PC-3 (cell line): ENCODE measurements at regions not wholly inside any gene's neighbourhood (a gene's known extent, or its start where the extent isn't known, plus 50 kb on each side); places are given as distances from the start of the nearest gene placed in this dataset.
"Not testable (repeated sequence)": the region's sequence is repeated elsewhere in the genome, so short reads cannot be mapped to it uniquely, and the experiment has no call there.

Source experiments
- ATAC-seq: fragments of 200-7000 bp; cut with Tn5 transposase; 2 replicates; pipeline ENCODE4 v1.9.1; 2020; ENCODE audit warnings: mild to moderate bottlenecking, moderate library complexity
- BruUV-seq: library from RNA; stranded (reverse); fragments of 400-500 nt; replicated peaks from 2 replicates; lab custom pipeline; 2021; lab: Mats Ljungman, UMichigan
- CTCF ChIA-PET: fragments of 300-600 bp; sonication (Branson Sonifier 250); formaldehyde crosslinking; loops from one replicate; lab custom pipeline; 2022; ENCODE audit warnings: antibody characterized with exemption; lab: Charles Lee
- POLR2A ChIA-PET: fragments of 300-600 bp; sonication (Branson Sonifier 250); formaldehyde crosslinking; loops from one replicate; lab custom pipeline; 2022; ENCODE audit warnings: antibody characterized with exemption; ENCODE audit not compliant: unreplicated experiment; lab: Charles Lee
- DNase-seq: peaks from one replicate; pipeline ENCODE4 v3.0.0-alpha.2; 2015
- H2AFZ ChIP-seq: fragments of 300-600 bp; sonication (generic); 2 replicates; pipeline ENCODE4 v1.6.0; 2016; ENCODE audit warnings: antibody characterized with exemption, low read length
- H3F3A ChIP-seq: fragments of 300-600 bp; sonication (generic); one replicate; pipeline ENCODE4 v1.6.0; 2017; ENCODE audit warnings: antibody characterized with exemption, low read length, control low read depth, mild to moderate bottlenecking; ENCODE audit not compliant: unreplicated experiment
- H3K27ac ChIP-seq: fragments of 300-600 bp; sonication (generic); 2 replicates; pipeline ENCODE4 v1.5.1; 2016; ENCODE audit warnings: mild to moderate bottlenecking, low read length
- H3K27me3 ChIP-seq: fragments of 300-600 bp; sonication (generic); 2 replicates; pipeline ENCODE4 v1.6.1; 2016; ENCODE audit warnings: low read length, mixed read lengths
- H3K36me3 ChIP-seq: fragments of 300-600 bp; sonication (generic); 2 replicates; pipeline ENCODE4 v1.6.1; 2016; ENCODE audit warnings: low read depth, mixed run types, low read length, mixed read lengths
- H3K4me1 ChIP-seq: fragments of 300-600 bp; sonication (generic); 2 replicates; pipeline ENCODE4 v1.5.1; 2016; ENCODE audit warnings: low read length; ENCODE audit not compliant: insufficient read depth
- H3K4me2 ChIP-seq: fragments of 300-600 bp; sonication (generic); 2 replicates; pipeline ENCODE4 v1.6.0; 2016; ENCODE audit warnings: low read length
- H3K4me3 ChIP-seq: fragments of 300-600 bp; sonication (generic); 2 replicates; pipeline ENCODE4 v1.5.1; 2016; ENCODE audit warnings: mild to moderate bottlenecking, low read length, mixed read lengths
- H3K79me2 ChIP-seq: fragments of 300-600 bp; sonication (generic); 2 replicates; pipeline ENCODE4 v1.6.1; 2017; ENCODE audit warnings: low read length, mixed read lengths
- H3K9ac ChIP-seq: fragments of 300-600 bp; sonication (generic); 2 replicates; pipeline ENCODE4 v1.6.0; 2016; ENCODE audit warnings: mild to moderate bottlenecking, low read length
- H3K9me2 ChIP-seq: fragments of 300-600 bp; sonication (generic); replicated peaks from 2 replicates; pipeline ENCODE4 v1.6.1; 2016; ENCODE audit warnings: mixed run types, low read length, mixed read lengths
- H3K9me3 ChIP-seq: fragments of 300-600 bp; sonication (generic); 2 replicates; pipeline ENCODE4 v1.6.1; 2016; ENCODE audit warnings: low read length, mixed read lengths
- H4K20me1 ChIP-seq: fragments of 300-600 bp; sonication (generic); 2 replicates; pipeline ENCODE4 v1.6.1; 2016; ENCODE audit warnings: low read length, mixed read lengths
- EZH2 ChIP-seq: fragments of 300-600 bp; sonication (generic); IDR thresholded peaks from one replicate; pipeline ENCODE4 v1.6.1; 2017; ENCODE audit warnings: antibody characterized with exemption, mild to moderate bottlenecking, low read length; ENCODE audit not compliant: unreplicated experiment
- EZH2phosphoT487 ChIP-seq: fragments of 300-600 bp; sonication (generic); IDR thresholded peaks from 2 replicates; pipeline ENCODE4 v1.6.1; 2018; ENCODE audit warnings: mild to moderate bottlenecking, antibody characterized with exemption, low read length, borderline replicate concordance
- intact Hi-C: fragments of 100-400 bp; cut with micrococcal nuclease; formaldehyde crosslinking; loops from 2 replicates; pipeline ENCODE4 v1.9.0; 2023
- TF ChIP-seq, protein P1 (sequence below): fragments of 300-600 bp; sonication (generic); conservative IDR thresholded peaks from 2 replicates; pipeline ENCODE4 v1.5.1; 2017; ENCODE audit warnings: antibody characterized with exemption, low read depth, mild to moderate bottlenecking, low read length

GRCh38 chr9:75812141-75812540, 78.3 kb upstream of the PCSK5 start:
- Histone ChIP-seq H2AFZ (no peak overlapping the region), H3K27ac (no peak overlapping the region), H3K4me3 (no peak overlapping the region), H3K79me2 (no peaks in the 10 kb centered on the region), H3K4me2 (no peak overlapping the region), H3K9me3 (no peaks in the 10 kb centered on the region), H3K27me3 (no peaks in the 10 kb centered on the region), H3K9me2 (no peaks in the 10 kb centered on the region), H3K36me3 (no peaks in the 10 kb centered on the region), H4K20me1 (no peaks in the 10 kb centered on the region), H3K9ac (no peak overlapping the region), H3F3A (no peaks in the 10 kb centered on the region), H3K4me1 (no peaks in the 10 kb centered on the region)
- ChIA-PET POLR2A (no interaction called here), CTCF (no interaction called here)
- BruUV-seq = no TSS peak
- TF ChIP-seq EZH2phosphoT487 (no peak), EZH2 (no peak)
- TF ChIP-seq, protein P1, sequence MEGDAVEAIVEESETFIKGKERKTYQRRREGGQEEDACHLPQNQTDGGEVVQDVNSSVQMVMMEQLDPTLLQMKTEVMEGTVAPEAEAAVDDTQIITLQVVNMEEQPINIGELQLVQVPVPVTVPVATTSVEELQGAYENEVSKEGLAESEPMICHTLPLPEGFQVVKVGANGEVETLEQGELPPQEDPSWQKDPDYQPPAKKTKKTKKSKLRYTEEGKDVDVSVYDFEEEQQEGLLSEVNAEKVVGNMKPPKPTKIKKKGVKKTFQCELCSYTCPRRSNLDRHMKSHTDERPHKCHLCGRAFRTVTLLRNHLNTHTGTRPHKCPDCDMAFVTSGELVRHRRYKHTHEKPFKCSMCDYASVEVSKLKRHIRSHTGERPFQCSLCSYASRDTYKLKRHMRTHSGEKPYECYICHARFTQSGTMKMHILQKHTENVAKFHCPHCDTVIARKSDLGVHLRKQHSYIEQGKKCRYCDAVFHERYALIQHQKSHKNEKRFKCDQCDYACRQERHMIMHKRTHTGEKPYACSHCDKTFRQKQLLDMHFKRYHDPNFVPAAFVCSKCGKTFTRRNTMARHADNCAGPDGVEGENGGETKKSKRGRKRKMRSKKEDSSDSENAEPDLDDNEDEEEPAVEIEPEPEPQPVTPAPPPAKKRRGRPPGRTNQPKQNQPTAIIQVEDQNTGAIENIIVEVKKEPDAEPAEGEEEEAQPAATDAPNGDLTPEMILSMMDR = no peak
- intact Hi-C loops = no loop called here
- DNase-seq = no peak
- ATAC-seq = no peak

DNA sequence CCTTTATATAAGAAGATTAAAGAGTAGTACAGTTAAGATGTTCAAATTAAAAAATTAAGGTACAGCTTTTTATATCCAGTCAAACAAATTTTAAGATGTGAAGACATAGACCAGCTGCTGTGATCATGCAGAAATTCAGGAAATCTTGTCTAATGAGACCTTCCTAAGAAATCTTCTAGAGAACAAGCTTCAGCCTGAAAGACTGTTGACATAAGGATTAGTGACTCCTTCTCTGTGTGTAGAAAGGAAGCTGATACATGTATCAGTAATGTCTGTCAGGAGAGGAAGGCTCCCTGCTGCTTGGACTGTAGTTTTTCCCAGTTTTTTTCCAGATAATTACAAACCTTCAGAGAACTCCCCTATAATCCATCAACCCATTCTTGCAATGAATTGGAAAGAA, 75.8 kb upstream of the PCSK5 start:
- BruUV-seq = no TSS peak
- H3K9me3 ChIP-seq = no peaks in the 10 kb centered on the region
- TF ChIP-seq EZH2phosphoT487 = no peak
- no peaks in the 10 kb centered on the region for H3K4me1 ChIP-seq
- no peak overlapping the region for H3K4me3 ChIP-seq
- CTCF ChIA-PET = no interaction called here
- no peak for DNase-seq
- no peak overlapping the region for H3K9ac ChIP-seq
- H3K36me3 ChIP-seq = no peaks in the 10 kb centered on the region
- no peak overlapping the region for H2AFZ ChIP-seq
- H3K27ac ChIP-seq = no peak overlapping the region
- POLR2A ChIA-PET = no interaction called here
- H3K4me2 ChIP-seq = no peak overlapping the region
- intact Hi-C loops = no loop called here
- no peaks in the 10 kb centered on the region for H4K20me1 ChIP-seq
- H3F3A ChIP-seq = no peaks in the 10 kb centered on the region
- H3K79me2 ChIP-seq = no peaks in the 10 kb centered on the region
- ATAC-seq = no peak
- H3K9me2 ChIP-seq = no peaks in the 10 kb centered on the region
- no peaks in the 10 kb centered on the region for H3K27me3 ChIP-seq

DNA sequence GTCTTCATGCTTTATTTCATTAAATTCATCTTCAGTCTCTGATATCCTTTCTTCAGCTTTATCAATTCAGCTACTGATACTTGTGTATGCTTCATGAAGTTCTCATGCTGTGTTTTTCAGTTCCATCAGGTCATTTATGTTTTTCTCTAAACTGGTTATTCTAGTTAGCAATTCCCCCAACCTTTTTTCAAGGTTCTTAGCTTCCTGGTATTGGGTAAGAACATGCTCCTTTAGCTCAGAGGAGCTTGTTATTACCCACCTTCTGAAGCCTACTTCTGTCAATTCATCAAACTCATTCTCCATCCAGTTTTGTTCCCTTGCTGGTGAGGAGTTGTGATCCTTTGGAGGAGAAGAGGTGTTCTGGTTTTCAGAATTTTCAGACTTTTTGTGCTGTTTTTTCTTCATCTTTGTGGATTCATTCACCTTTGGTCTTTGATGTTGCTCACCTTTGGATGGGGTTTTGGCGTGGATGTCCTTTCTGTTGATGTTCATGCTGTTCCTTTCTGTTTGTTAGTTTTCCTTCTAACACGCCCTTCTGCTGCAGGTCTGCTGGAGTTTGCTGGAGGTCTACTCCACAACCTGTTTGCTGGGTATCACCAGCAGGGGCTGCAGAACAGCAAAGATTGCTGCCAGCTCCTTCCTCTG, 69.9 kb upstream of the PCSK5 start:
- H3K27me3 ChIP-seq, intact Hi-C loops, H3K79me2 ChIP-seq, BruUV-seq, H3F3A ChIP-seq, H4K20me1 ChIP-seq, H3K9me2 ChIP-seq, H3K4me2 ChIP-seq, H2AFZ ChIP-seq, CTCF ChIA-PET, H3K36me3 ChIP-seq, DNase-seq, H3K9me3 ChIP-seq, POLR2A ChIA-PET, ATAC-seq, H3K9ac ChIP-seq, H3K4me1 ChIP-seq, H3K27ac ChIP-seq, H3K4me3 ChIP-seq: not testable (repeated sequence)

- Histone ChIP-seq H3F3A (no peaks in the 10 kb centered on the region), H4K20me1 (no peaks in the 10 kb centered on the region), H3K9me3 (no peaks in the 10 kb centered on the region), H3K4me3 (no peak overlapping the region), H3K4me1 (no peaks in the 10 kb centered on the region), H2AFZ (no peak overlapping the region), H3K27me3 (no peaks in the 10 kb centered on the region), H3K9ac (no peak overlapping the region), H3K27ac (no peak overlapping the region), H3K9me2 (no peaks in the 10 kb centered on the region), H3K36me3 (no peaks in the 10 kb centered on the region), H3K79me2 (no peaks in the 10 kb centered on the region), H3K4me2 (no peak overlapping the region)
- TF ChIP-seq EZH2phosphoT487 (no peak), EZH2 (no peak)
- TF ChIP-seq, protein P1 = no peak
- no TSS peak for BruUV-seq
- POLR2A ChIA-PET = no interaction called here
- no peak for ATAC-seq
- DNase-seq = no peak
- CTCF ChIA-PET = no interaction called here
- intact Hi-C loops = no loop called here
Measured at GRCh38 chr9:75823151-75823550, 67.3 kb upstream of the PCSK5 start.
